HG03095 (cell line): ENCODE measurements at regions not wholly inside any gene's neighbourhood (a gene's known extent, or its start where the extent isn't known, plus 50 kb on each side); places are given as distances from the start of the nearest gene placed in this dataset.

Experiments used
- ATAC-seq: cut with Tn5 transposase; IDR thresholded peaks from one replicate; pipeline ENCODE4 v1.9.1; 2021; ENCODE audit warnings: moderate library complexity; ENCODE audit not compliant: unreplicated experiment

- no peak for ATAC-seq
These were observed 519.3 kb downstream of the ISL1 start for GRCh38 chr5:51902512-51902911.

- ATAC-seq: no peak
These were observed 525.0 kb downstream of the ISL1 start for GRCh38 chr5:51908215-51908614.

GRCh38 chr5:51944500-51945125, 561.4 kb downstream of the ISL1 start:
- ATAC-seq: no peak

- no peak for ATAC-seq
These were observed 575.2 kb downstream of the ISL1 start for GRCh38 chr5:51958473-51958872.

- no peak for ATAC-seq
These were observed 577.4 kb downstream of the ISL1 start for GRCh38 chr5:51960617-51961121.

- ATAC-seq: no peak
These were observed 577.9 kb downstream of the ISL1 start for GRCh38 chr5:51961154-51961562.

- no peak for ATAC-seq
These were observed 585.5 kb downstream of the ISL1 start for GRCh38 chr5:51968756-51969155.

- ATAC-seq: no peak
These were observed 591.6 kb downstream of the ISL1 start for GRCh38 chr5:51974834-51975233.

GRCh38 chr5:51977014-51977413, 593.8 kb downstream of the ISL1 start:
- ATAC-seq: no peak

GRCh38 chr5:51983161-51983560, 599.9 kb downstream of the ISL1 start:
- no peak for ATAC-seq

GRCh38 chr5:51986733-51987132, 603.5 kb downstream of the ISL1 start:
- no peak for ATAC-seq

GRCh38 chr5:51987239-51987638, 604.0 kb downstream of the ISL1 start:
- no peak for ATAC-seq

- no peak for ATAC-seq
These were observed 604.5 kb downstream of the ISL1 start for GRCh38 chr5:51987669-51988209.

GRCh38 chr5:51988634-51989033, 605.4 kb downstream of the ISL1 start:
- no peak for ATAC-seq

- no peak for ATAC-seq
These were observed 607.0 kb downstream of the ISL1 start for GRCh38 chr5:51990241-51990640.

- ATAC-seq: no peak
These were observed 607.5 kb downstream of the ISL1 start for GRCh38 chr5:51990661-51991180.

GRCh38 chr5:51991940-51992339, 608.7 kb downstream of the ISL1 start:
- ATAC-seq: no peak

- no peak for ATAC-seq
These were observed 612.6 kb downstream of the ISL1 start for GRCh38 chr5:51995773-51996306.

- no peak for ATAC-seq
These were observed 613.2 kb downstream of the ISL1 start for GRCh38 chr5:51996356-51996861.

- no peak for ATAC-seq
These were observed 614.3 kb downstream of the ISL1 start for GRCh38 chr5:51997500-51997899.

GRCh38 chr5:51997949-51998348, 614.7 kb downstream of the ISL1 start:
- ATAC-seq: no peak

GRCh38 chr5:52007230-52007858, 624.1 kb downstream of the ISL1 start:
- ATAC-seq: peak; percentile 52
